ENCODE measurements at regions not wholly inside any gene's neighbourhood (a gene's known extent, or its start where the extent isn't known, plus 50 kb on each side); places are given as distances from the start of the nearest gene placed in this dataset.

- TF ChIP-seq CTCF (IDR thresholded peaks at IDR 0.05; ENCODE audit: borderline replicate concordance, insufficient read depth, low read depth, low read length): no peak
- no peak overlapping the region for H3K4me3 ChIP-seq (ENCODE audit: low read depth, low read length)
Observed at GRCh38 chr1:56052041-56052440, 527.3 kb downstream of the PLPP3 start.

GRCh38 chr1:56050911-56051310 is 528.5 kb downstream of the PLPP3 start:
- TF ChIP-seq CTCF (IDR thresholded peaks at IDR 0.05; ENCODE audit: borderline replicate concordance, insufficient read depth, low read depth, low read length): no peak
- H3K4me3 ChIP-seq (ENCODE audit: low read depth, low read length): no peak overlapping the region

- no peak overlapping the region for H3K4me3 ChIP-seq (ENCODE audit: low read depth, low read length)
- TF ChIP-seq CTCF (IDR thresholded peaks at IDR 0.05; ENCODE audit: borderline replicate concordance, insufficient read depth, low read depth, low read length): no peak
Observed at GRCh38 chr1:56045477-56045876, 533.9 kb downstream of the PLPP3 start.

GRCh38 chr1:56045062-56045461 is 534.3 kb downstream of the PLPP3 start:
- H3K4me3 ChIP-seq (ENCODE audit: low read depth, low read length): no peak overlapping the region
- TF ChIP-seq CTCF (IDR thresholded peaks at IDR 0.05; ENCODE audit: borderline replicate concordance, insufficient read depth, low read depth, low read length): no peak

- no peak overlapping the region for H3K4me3 ChIP-seq (ENCODE audit: low read depth, low read length)
- TF ChIP-seq CTCF (IDR thresholded peaks at IDR 0.05; ENCODE audit: borderline replicate concordance, insufficient read depth, low read depth, low read length): no peak
Observed at GRCh38 chr1:56036479-56036878, 542.9 kb downstream of the PLPP3 start.

- H3K4me3 ChIP-seq (ENCODE audit: low read depth, low read length): no peak overlapping the region
- no peak for TF ChIP-seq CTCF (IDR thresholded peaks at IDR 0.05; ENCODE audit: borderline replicate concordance, insufficient read depth, low read depth, low read length)
Observed at GRCh38 chr1:56034847-56035481, 544.4 kb downstream of the PLPP3 start.

- H3K4me3 ChIP-seq (ENCODE audit: low read depth, low read length): no peak overlapping the region
- no peak for TF ChIP-seq CTCF (IDR thresholded peaks at IDR 0.05; ENCODE audit: borderline replicate concordance, insufficient read depth, low read depth, low read length)
Observed at GRCh38 chr1:56034222-56034621, 545.1 kb downstream of the PLPP3 start.

All from GM12875 (cell line).